Testis (tissue), 2 donors: ENCODE measurements at regions not wholly inside any gene's neighbourhood (a gene's known extent, or its start where the extent isn't known, plus 50 kb on each side); places are given as distances from the start of the nearest gene placed in this dataset.

Source experiments
- DNase-seq: peaks from one replicate; pipeline ENCODE4 v3.0.0-alpha.2; 2019
- H3K27ac ChIP-seq, 2 donors: fragments of 200-600 bp; sonication (generic); one replicate each; pipeline ENCODE4 v1.5.1; 2019
- H3K27me3 ChIP-seq: fragments of 200-600 bp; sonication (generic); one replicate; pipeline ENCODE4 v1.5.1; 2019
- H3K36me3 ChIP-seq: fragments of 200-600 bp; sonication (generic); one replicate; pipeline ENCODE4 v1.5.1; 2017; ENCODE audit warnings: low read depth; ENCODE audit errors: missing control alignments
- H3K4me1 ChIP-seq: fragments of 200-600 bp; sonication (generic); one replicate; pipeline ENCODE4 v1.5.1; 2019
- H3K4me3 ChIP-seq, 2 donors: fragments of 200-600 bp; sonication (generic); one replicate each; pipeline ENCODE4 v1.5.1; 2017 to 2019
- H3K9me3 ChIP-seq: fragments of 200-600 bp; sonication (generic); one replicate; pipeline ENCODE4 v1.5.1; 2017
- POLR2A ChIP-seq: fragments of 450-650 bp; IDR thresholded peaks from one replicate; pipeline ENCODE4 v1.6.1; 2017; ENCODE audit warnings: antibody characterized with exemption, mild to moderate bottlenecking, moderate library complexity
- WGBS, 2 donors: methylation state at CpG; one replicate each; pipeline ENCODE4 v1.1.5; 2018; 5-methylcytosine and 5-hydroxymethylcytosine counted together
- intact Hi-C: fragments of 100-400 bp; cut with DNase I; formaldehyde crosslinking; loops from one replicate; pipeline ENCODE4 v1.15.1; 2023; ENCODE audit warnings: low total_unique reads
- TF ChIP-seq, protein P1 (sequence below), 3 experiments: fragments of 450-650 bp in 2 of 3; fragments of 200-600 bp in 1 of 3; sonication (generic) in 1 of 3; IDR thresholded peaks; one replicate each; pipeline ENCODE4 v1.5.1; 2016 to 2019; ENCODE audit warnings: antibody characterized with exemption in 3 of 3, mild to moderate bottlenecking in 2 of 3, moderate library complexity in 1 of 3

DNA sequence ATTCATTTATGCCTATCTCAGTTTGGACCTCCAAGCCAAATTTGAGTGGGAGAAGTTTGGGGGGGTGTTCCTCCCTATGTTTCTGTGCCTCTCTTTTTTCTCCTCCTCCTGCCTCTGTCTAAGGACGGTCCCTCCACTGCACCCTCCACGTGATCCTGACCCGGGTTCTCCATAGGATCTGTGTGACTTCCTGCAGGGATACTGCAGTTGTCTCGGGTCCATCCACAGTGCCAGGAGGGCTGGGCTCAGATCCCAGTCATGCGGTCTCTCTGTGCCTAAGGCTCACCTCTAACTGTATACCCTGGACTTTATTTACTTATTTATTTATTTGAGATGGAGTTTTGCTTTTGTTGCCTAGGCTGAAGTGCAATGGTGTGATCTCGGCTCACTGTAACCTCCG, 1354.5 kb downstream of the BRD1 start:
- no peak for TF ChIP-seq POLR2A
- TF ChIP-seq, protein P1, sequence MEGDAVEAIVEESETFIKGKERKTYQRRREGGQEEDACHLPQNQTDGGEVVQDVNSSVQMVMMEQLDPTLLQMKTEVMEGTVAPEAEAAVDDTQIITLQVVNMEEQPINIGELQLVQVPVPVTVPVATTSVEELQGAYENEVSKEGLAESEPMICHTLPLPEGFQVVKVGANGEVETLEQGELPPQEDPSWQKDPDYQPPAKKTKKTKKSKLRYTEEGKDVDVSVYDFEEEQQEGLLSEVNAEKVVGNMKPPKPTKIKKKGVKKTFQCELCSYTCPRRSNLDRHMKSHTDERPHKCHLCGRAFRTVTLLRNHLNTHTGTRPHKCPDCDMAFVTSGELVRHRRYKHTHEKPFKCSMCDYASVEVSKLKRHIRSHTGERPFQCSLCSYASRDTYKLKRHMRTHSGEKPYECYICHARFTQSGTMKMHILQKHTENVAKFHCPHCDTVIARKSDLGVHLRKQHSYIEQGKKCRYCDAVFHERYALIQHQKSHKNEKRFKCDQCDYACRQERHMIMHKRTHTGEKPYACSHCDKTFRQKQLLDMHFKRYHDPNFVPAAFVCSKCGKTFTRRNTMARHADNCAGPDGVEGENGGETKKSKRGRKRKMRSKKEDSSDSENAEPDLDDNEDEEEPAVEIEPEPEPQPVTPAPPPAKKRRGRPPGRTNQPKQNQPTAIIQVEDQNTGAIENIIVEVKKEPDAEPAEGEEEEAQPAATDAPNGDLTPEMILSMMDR (IDR thresholded peaks at IDR 0.05) = no peak
- Histone ChIP-seq H3K36me3 (no peaks in the 10 kb centered on the region), H3K9me3 (no peaks in the 10 kb centered on the region), H3K4me3 (no peak overlapping the region), H3K27me3 (no peaks in the 10 kb centered on the region), H3K4me1 (peaks cover 14% of the 10 kb centered on the region), H3K27ac (no peak overlapping the region)
- WGBS, 2 donors = 90 to 91% methylated on average over 7 of the region's 7 CpGs
- intact Hi-C loops = no loop called here
- DNase-seq = no peak

DNA sequence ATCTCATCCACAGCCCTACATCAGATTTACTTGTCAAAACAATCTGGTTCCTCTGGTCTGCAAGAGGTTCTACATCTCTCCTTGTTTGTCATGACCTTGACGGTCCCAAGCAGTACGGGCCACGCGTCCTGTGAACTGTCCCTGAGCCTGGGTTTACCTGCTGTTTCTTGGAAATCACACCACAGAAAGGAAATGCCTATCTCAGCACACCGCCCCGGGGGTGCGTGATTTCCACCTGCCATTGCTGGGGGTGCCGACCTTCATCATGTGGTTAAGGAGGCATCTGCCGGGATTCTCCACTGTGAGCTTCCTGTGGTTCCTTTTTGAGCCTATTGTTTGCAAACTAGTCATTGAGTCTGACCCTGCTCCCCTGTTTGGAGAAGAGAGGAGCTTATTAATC, 1363.4 kb downstream of the BRD1 start:
- 67 to 69% methylated on average over 9 of the region's 9 CpGs for WGBS, 2 donors
- TF ChIP-seq POLR2A = no peak
- TF ChIP-seq, protein P1 (IDR thresholded peaks at IDR 0.05) = no peak
- H3K36me3 ChIP-seq = no peaks in the 10 kb centered on the region
- no peaks in the 10 kb centered on the region for H3K9me3 ChIP-seq
- H3K4me3 ChIP-seq = no peak overlapping the region
- H3K4me1 ChIP-seq = no peaks in the 10 kb centered on the region
- intact Hi-C loops = no loop called here
- DNase-seq = no peak
- no peaks in the 10 kb centered on the region for H3K27me3 ChIP-seq
- H3K27ac ChIP-seq = no peak overlapping the region

DNA sequence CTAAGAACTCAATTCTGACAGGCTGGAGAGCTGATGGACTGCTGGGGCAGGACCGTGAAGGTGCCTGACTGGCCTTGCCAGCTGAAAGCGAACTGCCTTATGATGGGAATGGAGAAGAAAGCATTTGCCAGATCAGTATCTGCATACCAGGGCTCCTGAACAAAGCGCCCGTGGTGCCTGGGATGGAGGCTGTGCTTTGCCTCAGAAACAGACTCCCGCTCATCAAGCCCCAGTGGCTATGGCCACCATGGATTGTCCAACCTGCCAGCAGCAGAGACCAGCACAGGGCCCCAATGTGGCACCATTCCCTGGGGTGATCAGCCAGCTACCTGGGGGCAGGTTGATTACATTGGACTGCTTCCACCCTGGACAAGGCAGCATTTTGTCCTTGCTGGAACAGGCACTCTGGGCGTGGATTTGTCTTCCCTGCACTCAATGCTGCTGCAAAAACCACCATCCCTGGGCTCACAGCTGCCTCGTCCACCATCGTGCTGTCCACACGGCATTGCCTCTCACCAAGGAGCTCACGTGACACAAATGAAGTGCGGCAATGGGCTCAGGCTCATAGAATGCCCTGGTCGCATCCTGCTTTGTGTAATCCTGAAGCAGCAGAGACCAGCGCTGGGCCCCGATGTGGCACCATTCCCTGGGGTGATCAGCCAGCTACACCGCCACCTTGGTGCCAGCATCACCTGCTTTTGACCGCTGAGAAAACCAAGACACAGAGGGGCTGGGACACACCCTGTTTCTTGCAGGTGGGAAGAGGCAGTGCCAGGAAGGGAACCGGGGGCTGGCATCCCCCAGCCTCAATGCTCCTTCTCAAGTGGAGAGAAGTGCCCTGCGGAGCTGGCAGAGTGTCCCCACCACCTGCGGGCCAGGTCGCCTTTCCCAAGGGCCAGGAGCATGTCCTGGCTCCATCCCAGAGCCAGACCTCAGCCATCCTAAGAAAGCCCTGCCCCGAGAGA, 1367.5 kb downstream of the BRD1 start:
- Histone ChIP-seq H3K9me3 (no peaks in the 10 kb centered on the region), H3K36me3 (no peaks in the 10 kb centered on the region), H3K27ac (no peak overlapping the region), H3K4me3 (no peak overlapping the region), H3K27me3 (no peaks in the 10 kb centered on the region), H3K4me1 (no peaks in the 10 kb centered on the region)
- no peak for DNase-seq
- WGBS, 2 donors = 92% methylated on average over 11 to 21 of the region's 21 CpGs
- TF ChIP-seq, protein P1 (IDR thresholded peaks at IDR 0.05) = no peak
- TF ChIP-seq POLR2A = no peak
- intact Hi-C loops = no loop called here

DNA sequence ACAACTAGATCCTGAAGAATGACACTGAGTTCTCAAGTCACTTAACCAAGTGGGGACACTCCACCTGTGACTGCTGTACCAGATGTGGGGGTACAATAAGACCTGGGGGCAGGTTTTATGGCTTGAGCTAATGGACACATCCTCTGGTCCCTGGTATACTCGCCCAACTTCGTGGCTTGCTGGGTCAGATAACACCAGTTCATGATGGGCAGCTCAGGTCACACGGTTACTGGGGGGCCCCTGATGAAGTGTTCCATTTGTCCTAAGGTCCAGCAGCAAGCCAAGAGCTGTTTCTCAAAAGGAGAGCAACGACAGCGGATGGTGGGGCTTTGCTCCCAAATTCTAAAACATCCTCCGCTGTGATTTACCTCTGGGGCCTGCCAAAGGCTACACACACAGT, 1368.4 kb downstream of the BRD1 start:
- 70 to 90% methylated on average over 2 to 6 of the region's 6 CpGs for WGBS, 2 donors

More for the DNA sequence above, 1368.4 kb downstream of the BRD1 start:
- Histone ChIP-seq H3K4me1 (no peaks in the 10 kb centered on the region), H3K27me3 (no peaks in the 10 kb centered on the region), H3K9me3 (no peaks in the 10 kb centered on the region), H3K4me3 (no peak overlapping the region), H3K36me3 (no peaks in the 10 kb centered on the region), H3K27ac (no peak overlapping the region)
- intact Hi-C loops = no loop called here
- TF ChIP-seq, protein P1 (IDR thresholded peaks at IDR 0.05) = no peak
- no peak for TF ChIP-seq POLR2A
- no peak for DNase-seq
